HG02970 (cell line): ENCODE measurements at regions not wholly inside any gene's neighbourhood (a gene's known extent, or its start where the extent isn't known, plus 50 kb on each side); places are given as distances from the start of the nearest gene placed in this dataset.

Experiments
- ATAC-seq: cut with Tn5 transposase; IDR thresholded peaks from one replicate; pipeline ENCODE4 v1.9.1; 2021; ENCODE audit warnings: mild to moderate bottlenecking, moderate library complexity, moderate number of reproducible peaks; ENCODE audit not compliant: unreplicated experiment, low FRiP score

DNA sequence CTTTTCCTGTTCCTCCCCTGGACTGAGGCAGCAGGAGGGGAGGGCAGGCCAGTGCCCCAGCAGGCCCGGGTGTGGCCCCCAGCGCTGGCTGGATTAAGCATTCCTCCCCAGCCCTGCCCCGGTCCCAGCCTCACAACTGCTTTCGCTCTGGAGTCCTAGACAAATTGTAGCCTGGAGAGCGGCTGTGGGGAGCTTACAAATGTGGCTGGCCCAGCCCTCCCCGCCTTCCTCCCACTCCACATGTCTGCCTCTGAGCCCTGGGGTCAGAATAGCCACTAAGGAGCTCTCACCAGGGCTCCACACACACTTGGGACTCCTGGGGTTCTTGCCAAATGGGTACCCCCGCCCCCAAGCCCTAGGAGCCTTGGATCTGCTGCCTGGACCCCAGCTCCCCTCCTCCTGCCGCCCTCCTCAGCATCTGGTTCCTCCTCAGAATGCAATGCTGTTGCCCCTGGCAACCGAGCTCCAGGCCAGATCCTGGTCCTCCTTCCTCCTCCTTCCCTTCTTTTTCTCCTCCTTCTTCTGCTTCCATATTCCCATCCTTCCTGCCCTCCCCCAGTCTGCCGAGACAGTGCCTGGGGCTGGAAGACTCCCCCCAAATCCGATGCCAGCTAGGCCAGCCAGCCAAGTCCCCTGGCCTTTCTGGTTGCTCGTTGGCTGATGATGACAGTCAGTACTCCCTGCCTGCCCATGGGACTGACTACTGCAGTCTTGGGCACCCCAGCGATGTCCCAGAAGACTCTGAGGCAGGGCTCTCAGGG, 91.1 kb downstream of the LINGO1 start:
- no peak for ATAC-seq

DNA sequence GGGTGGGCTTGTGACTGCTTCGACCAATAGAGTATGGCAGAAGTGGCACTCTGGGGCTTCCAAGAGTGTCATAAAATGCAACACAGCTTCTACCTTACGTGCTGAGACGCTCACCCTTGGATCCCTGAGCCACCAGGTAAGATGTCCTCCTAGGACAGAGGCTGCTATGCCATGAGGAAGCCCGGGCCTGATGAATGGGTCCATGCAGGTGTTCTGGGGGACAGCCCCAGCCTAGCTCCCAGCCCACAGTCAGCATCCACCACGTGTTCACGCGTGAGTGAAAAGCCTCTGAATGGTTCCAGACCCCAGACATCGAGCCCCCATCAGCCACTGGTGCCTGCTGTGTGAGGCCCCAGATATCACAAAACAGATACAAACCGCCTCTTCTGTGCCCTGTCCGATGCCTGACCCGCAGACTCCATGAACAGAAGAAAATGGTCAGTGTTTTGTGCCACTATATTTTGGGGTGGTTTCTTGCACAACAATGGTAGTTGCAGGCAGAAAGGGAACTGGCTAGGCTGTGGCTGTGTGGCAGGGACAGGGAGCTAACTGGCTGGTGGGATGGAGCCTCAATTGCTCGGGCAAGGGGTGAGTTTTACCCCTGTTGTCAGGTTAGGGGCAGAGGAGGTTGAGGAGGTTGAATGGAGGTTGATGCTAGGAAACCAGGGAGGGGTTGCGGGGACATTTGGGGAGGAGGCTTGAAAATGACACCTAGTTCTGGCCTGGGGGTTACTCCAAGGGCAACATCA, 92.2 kb downstream of the LINGO1 start:
- ATAC-seq, result no peak

DNA sequence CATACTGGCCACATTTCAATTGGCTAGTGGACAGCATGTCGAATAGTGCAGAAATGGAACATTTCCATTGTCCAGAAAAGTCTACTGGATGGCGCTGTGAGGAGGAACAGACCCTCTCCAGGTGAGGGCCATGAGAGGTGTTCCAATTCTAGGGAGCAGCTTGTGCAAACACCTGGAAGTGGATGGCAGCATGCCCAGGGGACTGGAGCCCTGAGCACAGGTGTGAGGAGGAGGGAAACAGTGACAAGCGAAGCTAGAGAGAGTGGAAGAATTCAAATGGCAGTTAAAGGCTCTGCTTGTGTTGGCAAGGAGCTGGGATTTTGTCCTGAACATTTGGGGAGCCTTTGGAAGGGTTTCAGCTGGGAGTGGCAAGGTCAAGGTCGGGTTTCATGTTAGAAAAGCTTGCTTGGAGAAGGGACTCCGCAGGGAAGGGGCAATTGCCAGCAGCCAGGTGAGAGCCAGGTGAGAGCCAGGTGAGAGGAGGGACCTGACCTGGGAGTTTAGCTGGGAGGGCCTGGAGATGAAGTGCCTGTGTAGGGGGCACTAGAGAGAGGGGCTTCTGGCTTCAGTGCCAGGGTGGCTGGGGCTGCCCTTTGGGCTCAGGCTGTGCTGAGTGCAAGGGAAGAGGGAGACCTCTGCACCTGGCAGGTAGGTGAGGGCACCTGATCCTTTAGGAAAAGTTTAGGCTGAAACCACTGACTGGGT, 93.8 kb downstream of the LINGO1 start:
- no peak for ATAC-seq

DNA sequence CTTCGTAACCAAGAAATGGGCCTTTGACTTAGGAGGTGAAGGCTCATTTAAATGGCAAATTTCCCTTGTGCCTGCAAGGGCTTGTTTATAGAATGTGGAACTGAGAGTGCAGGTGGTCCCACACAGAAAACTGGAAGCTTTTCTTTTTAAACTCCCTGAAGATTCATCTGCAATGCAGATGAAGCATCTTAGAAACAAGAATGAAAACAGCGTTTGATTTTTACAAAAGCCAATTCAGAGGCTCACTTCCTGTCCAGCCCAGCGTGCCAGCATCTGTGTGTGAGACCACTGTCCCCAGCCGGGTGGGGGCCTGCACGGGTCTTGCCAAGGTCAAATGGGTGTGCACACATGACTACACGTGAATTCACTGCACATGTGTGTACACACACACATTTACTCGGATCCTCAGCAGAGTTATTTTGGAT, 94.7 kb downstream of the LINGO1 start:
- ATAC-seq, result no peak

DNA sequence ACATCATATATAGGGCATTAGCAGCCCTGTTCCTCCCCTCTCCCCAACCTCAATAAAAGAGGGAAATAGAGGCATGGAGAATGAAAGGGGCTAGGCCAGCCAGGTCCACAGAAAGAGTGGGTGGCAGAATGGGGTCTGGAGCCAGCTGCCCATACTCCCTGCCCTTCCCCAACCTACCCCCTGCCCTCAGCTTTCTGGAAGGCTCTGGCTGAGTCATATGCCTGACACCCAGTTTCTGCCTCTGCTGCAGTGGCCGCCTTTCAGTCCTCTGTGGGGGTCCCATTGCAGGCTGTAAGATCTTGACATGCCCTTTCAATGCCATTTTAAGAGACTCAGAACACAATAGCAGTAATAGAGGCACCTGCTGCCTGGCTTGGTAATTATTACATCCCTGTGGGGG, 95.7 kb downstream of the LINGO1 start:
- no peak for ATAC-seq

DNA sequence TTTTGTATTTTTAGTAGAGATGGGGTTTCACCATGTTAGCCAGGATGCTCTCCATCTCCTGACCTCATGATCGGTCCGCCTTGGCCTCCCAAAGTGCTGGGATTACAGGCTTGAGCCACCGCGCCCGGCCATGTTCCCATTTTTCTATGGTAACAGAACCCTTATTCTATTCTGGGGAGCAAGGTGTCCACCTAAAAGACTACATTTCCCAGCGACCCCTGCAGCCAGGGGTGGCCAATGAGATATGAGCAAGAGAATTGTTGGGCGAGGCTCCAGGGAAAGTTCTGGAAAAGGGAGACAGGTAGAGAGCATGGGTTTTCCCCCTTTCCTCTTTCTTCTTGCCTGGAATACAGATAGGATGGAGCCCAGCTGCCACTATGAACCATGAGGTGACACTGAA, 96.9 kb downstream of the LINGO1 start:
- no peak for ATAC-seq
